ENCODE measurements at regions not wholly inside any gene's neighbourhood (a gene's known extent, or its start where the extent isn't known, plus 50 kb on each side); places are given as distances from the start of the nearest gene placed in this dataset.

DNA sequence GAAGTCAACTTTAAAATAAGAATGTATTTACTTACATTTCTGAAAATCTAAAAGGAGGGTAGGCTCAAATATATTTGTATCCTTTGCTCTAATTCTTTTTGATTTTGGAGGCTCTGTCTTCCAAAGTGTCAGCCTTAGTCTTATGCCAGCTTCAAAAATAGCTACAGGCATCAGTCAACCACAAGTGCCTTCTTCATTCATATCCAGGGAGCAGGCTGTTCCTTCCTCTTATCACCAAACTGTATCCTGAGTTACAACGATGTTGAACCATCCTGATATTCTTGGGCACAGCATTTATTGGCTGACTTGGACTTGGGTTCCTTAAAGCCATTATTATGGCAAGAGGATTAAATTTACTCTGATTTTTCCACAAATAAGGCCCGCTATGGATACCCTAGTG is 1161.3 kb downstream of the PCDH17 start:
- Histone ChIP-seq H3K36me3 (ENCODE audit: insufficient read depth) (no peaks in the 10 kb centered on the region), H3K27ac (ENCODE audit: low read depth) (no peak overlapping the region), H3K9me2 (ENCODE audit: insufficient read depth) (peaks cover 15% of the 10 kb centered on the region; the same call in 1 of the 2 replicates), H4K20me1 (replicated peaks; ENCODE audit: insufficient read depth) (no peaks in the 10 kb centered on the region), H3K4me3 (no peak overlapping the region), H3K27me3 (ENCODE audit: insufficient read depth) (no peaks in the 10 kb centered on the region), H3K4me2 (no peak overlapping the region), H3F3A (replicated peaks; ENCODE audit: low read depth) (no peaks in the 10 kb centered on the region), H2AFZ (no peak overlapping the region), H3K79me2 (replicated peaks; ENCODE audit: insufficient read depth) (no peaks in the 10 kb centered on the region), H3K4me1 (ENCODE audit: insufficient read depth) (peaks cover 23% of the 10 kb centered on the region)
- Mint-ChIP-seq H3K36me3 (ENCODE audit: low read depth) (peaks cover 12% of the 10 kb centered on the region; the same call in 2 of the 3 replicates), H3K27ac (no peak overlapping the region), H3K27me3 (ENCODE audit: insufficient read depth, low read depth, poor library complexity) (peaks cover 1% of the 10 kb centered on the region), H3K4me1 (peaks cover 14% of the 10 kb centered on the region), H3K9me3 (no peaks in the 10 kb centered on the region; the same call in 2 of the 3 replicates), H3K4me3 (no peak overlapping the region)
- ATAC-seq: no peak
- DNase-seq (ENCODE audit: low spot score): no peak
- no peak for TF ChIP-seq CTCF (conservative IDR thresholded peaks at IDR 0.05; ENCODE audit: low read depth in 2 of 2)
- no peak for TF ChIP-seq EZH2phosphoT487 (IDR thresholded peaks at IDR 0.05; ENCODE audit: unreplicated experiment)
- no peak for TF ChIP-seq NANOG (IDR thresholded peaks at IDR 0.05; ENCODE audit: borderline replicate concordance)
- TF ChIP-seq ZNF331 (CRISPR knock-in tag; IDR thresholded peaks at IDR 0.05; ENCODE audit: low read depth): no peak
- TF ChIP-seq ZNF462 (CRISPR knock-in tag; IDR thresholded peaks at IDR 0.05): no peak
- TF ChIP-seq, protein P1, sequence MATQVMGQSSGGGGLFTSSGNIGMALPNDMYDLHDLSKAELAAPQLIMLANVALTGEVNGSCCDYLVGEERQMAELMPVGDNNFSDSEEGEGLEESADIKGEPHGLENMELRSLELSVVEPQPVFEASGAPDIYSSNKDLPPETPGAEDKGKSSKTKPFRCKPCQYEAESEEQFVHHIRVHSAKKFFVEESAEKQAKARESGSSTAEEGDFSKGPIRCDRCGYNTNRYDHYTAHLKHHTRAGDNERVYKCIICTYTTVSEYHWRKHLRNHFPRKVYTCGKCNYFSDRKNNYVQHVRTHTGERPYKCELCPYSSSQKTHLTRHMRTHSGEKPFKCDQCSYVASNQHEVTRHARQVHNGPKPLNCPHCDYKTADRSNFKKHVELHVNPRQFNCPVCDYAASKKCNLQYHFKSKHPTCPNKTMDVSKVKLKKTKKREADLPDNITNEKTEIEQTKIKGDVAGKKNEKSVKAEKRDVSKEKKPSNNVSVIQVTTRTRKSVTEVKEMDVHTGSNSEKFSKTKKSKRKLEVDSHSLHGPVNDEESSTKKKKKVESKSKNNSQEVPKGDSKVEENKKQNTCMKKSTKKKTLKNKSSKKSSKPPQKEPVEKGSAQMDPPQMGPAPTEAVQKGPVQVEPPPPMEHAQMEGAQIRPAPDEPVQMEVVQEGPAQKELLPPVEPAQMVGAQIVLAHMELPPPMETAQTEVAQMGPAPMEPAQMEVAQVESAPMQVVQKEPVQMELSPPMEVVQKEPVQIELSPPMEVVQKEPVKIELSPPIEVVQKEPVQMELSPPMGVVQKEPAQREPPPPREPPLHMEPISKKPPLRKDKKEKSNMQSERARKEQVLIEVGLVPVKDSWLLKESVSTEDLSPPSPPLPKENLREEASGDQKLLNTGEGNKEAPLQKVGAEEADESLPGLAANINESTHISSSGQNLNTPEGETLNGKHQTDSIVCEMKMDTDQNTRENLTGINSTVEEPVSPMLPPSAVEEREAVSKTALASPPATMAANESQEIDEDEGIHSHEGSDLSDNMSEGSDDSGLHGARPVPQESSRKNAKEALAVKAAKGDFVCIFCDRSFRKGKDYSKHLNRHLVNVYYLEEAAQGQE (IDR thresholded peaks at IDR 0.05; ENCODE audit: unreplicated experiment): no peak
- no peak for TF ChIP-seq EZH2 (IDR thresholded peaks at IDR 0.05; ENCODE audit: low read depth, unreplicated experiment)
- TF ChIP-seq STAT1 (IDR thresholded peaks at IDR 0.05; ENCODE audit: unreplicated experiment): no peak
- TF ChIP-seq ETS1 (IDR thresholded peaks at IDR 0.05): no peak
- no peak for TF ChIP-seq ZNF114 (CRISPR knock-in tag; IDR thresholded peaks at IDR 0.05)
- no peak for TF ChIP-seq JUNB (IDR thresholded peaks at IDR 0.05; ENCODE audit: unreplicated experiment)
- TF ChIP-seq CREB1 (CRISPR knock-in tag; IDR thresholded peaks at IDR 0.05; ENCODE audit: low read depth): no peak
- TF ChIP-seq POLR2AphosphoS5 (IDR thresholded peaks at IDR 0.05; ENCODE audit: low read depth): no peak

Measured in GM23338 (cell line).